NCI-H187 treated with DMSO at 0.1 percent for 48 hours (cell line): ENCODE measurements at regions not wholly inside any gene's neighbourhood (a gene's known extent, or its start where the extent isn't known, plus 50 kb on each side); places are given as distances from the start of the nearest gene placed in this dataset.
"Not testable (repeated sequence)": the region's sequence is repeated elsewhere in the genome, so short reads cannot be mapped to it uniquely, and the experiment has no call there.

Experiments
- DNase-seq: peaks from one replicate; lab custom pipeline; 2025; lab: John Stamatoyannopoulos, UW

GRCh38 chr21:35491114-35491513 is 442.0 kb upstream of the RUNX1 start:
- DNase-seq = no peak

GRCh38 chr21:35489389-35489980 is 440.4 kb upstream of the RUNX1 start:
- no peak for DNase-seq

- DNase-seq = no peak
Observed at GRCh38 chr21:35488946-35489345, 439.8 kb upstream of the RUNX1 start.

GRCh38 chr21:35485364-35485763 is 436.3 kb upstream of the RUNX1 start:
- no peak for DNase-seq

GRCh38 chr21:35484851-35485250 is 435.7 kb upstream of the RUNX1 start:
- no peak for DNase-seq

- DNase-seq = no peak
Observed at GRCh38 chr21:35484032-35484431, 434.9 kb upstream of the RUNX1 start.

GRCh38 chr21:35482933-35483662 is 434.0 kb upstream of the RUNX1 start:
- no peak for DNase-seq

- no peak for DNase-seq
Observed at GRCh38 chr21:35482096-35482495, 433.0 kb upstream of the RUNX1 start.

GRCh38 chr21:35481005-35481404 is 431.9 kb upstream of the RUNX1 start:
- DNase-seq = no peak

GRCh38 chr21:35479529-35479928 is 430.4 kb upstream of the RUNX1 start:
- no peak for DNase-seq

GRCh38 chr21:35479065-35479448 is 430.0 kb upstream of the RUNX1 start:
- DNase-seq = no peak

- DNase-seq = no peak
Observed at GRCh38 chr21:35478161-35479064, 429.3 kb upstream of the RUNX1 start.

GRCh38 chr21:35477622-35478021 is 428.5 kb upstream of the RUNX1 start:
- DNase-seq = no peak

GRCh38 chr21:35476621-35477395 is 427.7 kb upstream of the RUNX1 start:
- DNase-seq = no peak

- DNase-seq = no peak
Observed at GRCh38 chr21:35475762-35476161, 426.7 kb upstream of the RUNX1 start.

- no peak for DNase-seq
Observed at GRCh38 chr21:35475009-35475408, 425.9 kb upstream of the RUNX1 start.

GRCh38 chr21:35473496-35473895 is 424.4 kb upstream of the RUNX1 start:
- no peak for DNase-seq

- no peak for DNase-seq
Observed at GRCh38 chr21:35470522-35470921, 421.4 kb upstream of the RUNX1 start.

- no peak for DNase-seq
Observed at GRCh38 chr21:35469498-35469897, 420.4 kb upstream of the RUNX1 start.

- no peak for DNase-seq
Observed at GRCh38 chr21:35468991-35469390, 419.9 kb upstream of the RUNX1 start.

GRCh38 chr21:35467566-35467965 is 418.5 kb upstream of the RUNX1 start:
- DNase-seq = no peak

- DNase-seq = not testable (repeated sequence)
Observed at GRCh38 chr21:35466681-35467080, 417.6 kb upstream of the RUNX1 start.
